GM21515 (cell line): ENCODE measurements at regions not wholly inside any gene's neighbourhood (a gene's known extent, or its start where the extent isn't known, plus 50 kb on each side); places are given as distances from the start of the nearest gene placed in this dataset.

Source experiments
- ATAC-seq: cut with Tn5 transposase; IDR thresholded peaks from one replicate; pipeline ENCODE4 v1.9.1; 2021; ENCODE audit not compliant: unreplicated experiment

DNA sequence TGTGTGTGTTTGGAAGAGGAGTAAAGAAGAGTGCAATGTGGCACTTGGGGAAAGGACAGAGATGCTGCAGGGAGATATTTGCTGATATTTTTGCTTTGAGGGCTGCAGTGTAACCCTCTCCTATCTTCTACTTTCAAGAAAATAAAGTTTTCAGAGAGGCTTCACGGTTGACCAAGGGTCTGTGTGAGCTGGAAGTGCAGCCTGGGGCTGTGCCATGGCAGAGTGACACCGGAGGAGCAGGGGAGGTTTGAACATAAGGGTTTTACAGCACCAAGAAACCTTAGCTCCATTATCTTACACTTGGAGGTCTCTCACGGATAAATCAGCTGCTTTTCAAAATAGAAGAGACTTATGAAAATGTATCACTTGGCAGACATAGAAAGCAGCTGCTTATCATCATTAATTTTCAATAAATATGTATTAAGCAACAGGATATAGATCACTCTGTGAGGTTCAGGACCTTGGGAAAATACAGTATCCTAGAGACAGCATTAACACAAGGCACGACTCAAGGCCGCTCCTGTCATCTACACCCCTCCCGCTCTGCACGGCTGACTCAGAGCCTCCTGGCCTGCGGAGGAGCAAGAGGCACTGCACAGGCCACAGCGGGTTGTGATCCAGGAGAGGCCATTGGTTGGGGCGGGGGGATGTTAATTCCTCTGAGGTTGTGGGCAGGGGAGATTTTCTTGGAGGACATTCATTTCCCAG is 127.8 kb downstream of the COPS8 start:
- ATAC-seq, result no peak

DNA sequence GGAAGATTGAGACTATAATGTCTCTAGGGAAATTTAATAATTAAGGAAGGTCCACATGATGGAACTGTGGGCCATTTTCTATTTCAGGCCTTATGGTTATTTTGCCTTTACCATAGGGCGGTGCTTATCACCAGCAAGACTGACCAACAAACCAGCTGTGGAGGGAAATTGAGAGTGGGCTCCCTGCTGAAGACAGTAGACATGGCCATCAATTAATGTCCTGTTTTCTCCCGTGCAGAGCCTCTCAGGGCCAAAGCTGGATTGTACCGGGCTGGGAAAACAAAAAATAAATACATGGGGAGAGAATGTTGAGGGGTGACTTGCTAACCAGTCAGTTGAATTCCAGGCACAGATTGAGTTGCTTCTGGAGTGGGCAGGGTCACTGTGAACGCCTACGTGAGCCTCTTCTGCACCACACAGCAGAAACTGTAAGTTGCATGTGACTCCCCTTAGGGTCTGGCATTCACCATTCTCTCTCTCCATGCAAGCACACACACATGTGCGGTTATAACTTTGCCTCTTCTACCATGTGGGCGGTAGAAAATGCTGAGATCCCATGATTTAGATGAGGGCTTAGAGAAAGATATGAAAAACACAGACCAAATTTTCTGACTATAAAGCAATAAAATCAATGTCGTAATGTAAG is 128.5 kb downstream of the COPS8 start:
- ATAC-seq, result no peak

DNA sequence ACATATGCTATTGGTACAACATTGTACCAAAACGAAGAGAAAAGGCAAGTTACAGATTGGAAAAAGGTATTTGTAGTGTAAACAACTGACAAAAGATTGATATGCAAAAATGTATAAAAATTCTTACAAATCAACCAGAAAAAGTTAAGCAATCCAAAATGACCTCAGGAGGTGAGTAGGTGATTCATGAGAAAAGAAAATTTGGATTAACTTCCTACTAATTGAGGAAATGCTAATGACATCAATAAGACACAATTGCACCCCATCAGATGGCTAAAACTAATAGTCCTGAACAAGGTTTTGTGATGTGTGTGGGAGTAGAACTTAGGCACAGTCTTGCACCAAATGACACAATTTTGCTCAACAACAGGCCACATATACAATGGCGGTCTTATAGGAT is 129.3 kb downstream of the COPS8 start:
- no peak for ATAC-seq

DNA sequence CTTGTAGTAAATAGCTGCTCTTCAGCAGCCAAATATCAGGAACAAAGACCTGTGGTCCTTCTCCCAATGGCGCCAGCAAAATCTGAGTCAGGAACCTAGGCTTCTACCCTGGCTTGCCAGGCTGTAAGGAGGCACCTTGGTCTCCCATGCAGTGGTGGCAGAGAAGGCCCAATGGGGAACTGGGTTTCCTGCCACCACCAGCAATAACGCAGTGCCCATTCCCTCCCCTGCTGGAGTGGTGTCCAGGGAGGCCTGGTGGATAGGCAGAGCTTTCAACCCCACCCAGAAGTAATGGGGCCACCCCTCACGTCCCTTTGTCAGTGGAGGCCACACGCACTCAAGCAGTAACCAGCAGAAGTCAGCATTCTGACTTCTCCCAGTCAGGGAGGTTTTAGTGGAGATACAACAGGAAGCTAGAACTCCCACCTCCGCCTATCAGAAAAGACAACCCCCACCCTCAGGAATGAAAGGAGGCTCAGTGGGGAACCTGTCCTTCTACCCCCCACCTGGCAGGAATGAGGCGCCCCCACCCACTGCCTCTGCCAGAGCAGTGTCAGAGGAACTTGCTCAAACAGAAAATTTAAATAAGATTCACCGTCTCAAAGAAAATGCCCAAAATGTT is 132.4 kb downstream of the COPS8 start:
- no peak for ATAC-seq

DNA sequence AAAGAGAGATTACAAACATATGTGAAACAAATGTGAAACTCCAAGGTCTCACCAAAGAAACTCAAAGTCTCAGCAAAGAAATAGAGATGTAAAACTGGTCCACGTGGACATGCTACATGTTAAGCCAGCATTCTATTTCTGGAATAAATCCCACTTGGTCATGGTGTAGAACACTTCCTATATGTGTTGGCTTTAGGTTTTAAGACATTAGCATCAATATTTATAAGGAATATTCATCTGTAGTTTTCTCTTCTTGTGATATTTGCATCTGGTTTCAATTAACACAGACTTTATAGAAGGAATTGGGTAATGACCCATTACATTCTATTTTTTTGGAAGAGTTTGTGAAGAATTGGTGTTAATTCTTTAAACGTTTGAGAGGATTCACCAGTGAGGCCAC is 133.1 kb downstream of the COPS8 start:
- ATAC-seq, result no peak

DNA sequence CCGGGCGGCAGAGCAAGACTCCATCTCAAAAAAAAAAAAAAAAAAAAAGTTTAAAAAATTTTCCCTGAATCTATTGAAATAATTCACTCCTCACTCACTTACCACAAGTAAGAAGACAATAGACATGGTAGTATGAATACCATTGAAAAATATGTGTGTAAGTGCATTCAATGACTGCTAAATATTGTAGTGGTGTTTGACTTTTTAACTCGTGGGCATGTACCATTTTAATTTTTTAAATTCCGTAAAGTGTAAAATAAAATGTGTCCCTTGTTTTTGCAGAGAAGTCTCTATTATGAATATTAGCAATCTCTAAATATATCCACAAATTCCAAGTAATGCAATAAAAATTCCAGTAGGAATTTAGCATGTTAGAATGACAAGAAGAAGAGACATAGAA is 134.1 kb downstream of the COPS8 start:
- no peak for ATAC-seq

DNA sequence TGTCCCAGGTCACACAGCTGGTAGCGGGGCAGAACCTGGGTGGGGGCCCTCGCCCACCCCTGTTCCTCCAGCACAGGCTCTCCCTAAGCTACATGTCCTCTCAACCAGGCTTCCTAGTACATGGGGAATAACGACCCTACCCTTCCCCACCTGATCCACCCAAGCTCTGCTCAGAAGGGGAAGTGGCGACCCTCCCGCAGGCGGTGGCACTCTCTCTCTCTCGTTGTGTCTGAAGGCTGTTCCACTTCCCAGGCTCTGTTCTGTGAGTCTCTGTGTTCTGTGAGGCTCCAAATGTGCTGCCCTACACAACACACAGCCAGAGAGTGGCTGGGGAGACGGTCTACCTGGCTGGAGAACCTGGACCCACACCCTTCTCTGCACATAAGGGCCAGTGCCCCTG is 135.8 kb downstream of the COPS8 start:
- no peak for ATAC-seq

DNA sequence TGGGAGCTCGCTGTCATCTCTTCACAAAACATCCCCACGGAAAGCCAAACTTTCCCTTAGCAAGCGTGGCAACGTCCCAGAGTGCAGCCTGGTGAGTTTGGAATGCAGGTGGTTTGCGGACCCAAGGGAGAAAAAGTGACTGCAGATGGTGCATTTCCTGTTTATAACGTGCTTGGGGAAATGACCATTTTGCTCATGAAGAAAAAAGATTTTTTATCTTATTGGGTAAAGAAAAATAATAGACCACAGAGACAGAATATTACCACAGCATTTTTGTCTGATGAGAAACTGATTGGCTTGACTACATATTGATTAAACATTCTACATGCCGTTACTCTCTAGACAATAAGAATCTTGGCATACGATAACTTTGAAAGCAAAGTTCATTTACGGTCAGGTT is 136.5 kb downstream of the COPS8 start:
- no peak for ATAC-seq

DNA sequence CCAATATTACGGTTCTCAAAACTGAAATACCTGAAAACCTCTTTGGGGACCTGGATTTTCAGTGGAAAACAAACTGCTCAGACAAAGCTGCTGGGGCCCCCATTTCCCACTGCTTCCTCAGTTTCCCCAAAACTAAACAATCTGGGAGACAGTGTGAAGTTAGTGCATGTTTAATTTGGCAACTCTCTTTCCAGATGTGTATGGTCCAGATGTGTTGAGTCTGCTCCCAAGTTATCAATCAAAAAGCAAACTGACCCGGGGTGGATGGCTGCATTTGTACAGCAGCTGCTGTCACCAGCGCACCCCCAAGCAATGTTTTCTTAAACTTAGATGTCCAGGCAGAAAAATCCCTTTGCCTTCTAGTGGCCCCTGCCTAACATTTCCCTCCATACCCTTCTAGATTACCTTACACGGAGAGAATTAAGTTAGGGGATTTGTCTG is 136.9 kb downstream of the COPS8 start:
- ATAC-seq, result no peak

DNA sequence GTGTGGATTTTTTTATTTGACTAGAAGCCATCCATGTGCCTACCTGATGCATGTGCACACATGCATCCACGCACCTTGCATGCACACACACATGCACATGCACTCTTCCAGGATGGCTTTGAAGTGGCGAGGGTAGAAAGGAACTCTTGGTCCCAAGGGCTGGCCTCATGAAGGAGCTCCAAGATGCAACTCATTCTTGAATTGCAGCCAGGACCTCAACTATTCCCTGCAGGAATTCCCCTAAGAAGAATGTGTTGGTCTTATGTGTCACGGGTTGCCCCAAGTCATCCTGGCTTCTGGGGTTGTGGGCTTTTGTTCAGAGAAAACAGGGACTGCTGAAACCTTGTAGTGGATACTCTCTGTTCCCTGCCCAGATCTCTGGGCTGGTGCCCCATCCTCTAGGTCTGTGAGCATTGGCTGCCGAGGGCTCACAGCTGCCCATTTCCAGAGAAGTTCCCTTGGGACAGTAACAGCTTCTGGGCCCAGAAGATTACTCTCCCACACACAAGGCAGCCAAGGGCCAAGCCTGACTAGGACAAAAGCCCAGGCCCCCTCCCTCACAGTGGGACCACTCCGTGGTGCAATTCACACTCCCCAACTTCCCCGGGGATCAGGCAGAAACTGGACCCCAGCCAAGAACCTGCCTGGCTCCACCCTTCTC is 137.6 kb downstream of the COPS8 start:
- ATAC-seq, result no peak

DNA sequence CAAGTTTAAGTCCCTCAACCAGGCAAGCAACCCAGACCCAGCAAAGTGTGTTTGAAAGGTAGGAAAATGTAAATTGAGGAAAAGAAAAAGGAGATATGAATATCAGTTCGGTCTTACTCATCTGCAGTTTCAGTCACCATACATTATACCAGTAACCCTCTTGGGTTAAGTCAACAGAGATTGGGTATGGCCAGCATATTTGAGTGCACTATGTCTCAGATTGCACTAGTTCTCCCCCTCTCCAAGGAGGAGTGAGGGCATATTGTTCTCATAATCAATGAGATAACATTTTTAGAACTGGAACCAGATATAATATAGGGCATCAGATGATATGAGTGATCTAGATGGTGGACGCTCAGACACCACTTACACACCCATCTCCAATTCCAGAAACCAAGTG is 141.5 kb downstream of the COPS8 start:
- ATAC-seq, result no peak

DNA sequence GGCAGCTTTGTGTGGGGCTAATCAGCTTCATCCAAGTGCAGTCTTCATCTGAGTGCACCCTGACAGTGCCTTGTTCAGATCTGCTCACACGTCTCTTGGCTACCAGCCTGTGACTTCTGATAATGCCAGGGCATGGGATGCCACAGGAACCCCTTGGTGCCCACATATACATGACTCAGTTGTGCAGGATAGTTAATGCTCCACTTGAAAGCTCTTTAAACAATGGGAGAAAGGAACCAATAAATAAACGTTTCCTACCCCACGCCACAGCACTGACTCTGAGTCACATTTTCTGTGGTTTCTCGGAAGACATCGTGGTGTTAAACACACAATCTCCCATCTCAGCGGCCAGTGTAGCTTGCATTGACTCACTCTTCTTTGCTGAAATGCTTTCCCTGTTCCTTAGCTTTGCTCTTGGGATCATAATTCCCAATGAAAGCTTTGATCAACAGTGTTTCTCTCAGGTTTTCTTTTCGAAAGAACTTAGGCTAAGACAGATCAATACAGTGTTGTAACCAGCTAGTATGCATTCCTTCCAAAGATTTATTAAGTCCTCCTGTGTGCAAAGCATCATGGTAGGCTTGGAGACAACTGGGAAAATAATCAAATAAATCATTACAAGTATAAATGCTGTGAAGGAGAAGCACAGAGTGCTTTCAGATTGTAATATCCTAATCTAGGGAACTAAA is 142.0 kb downstream of the COPS8 start:
- ATAC-seq, result no peak

DNA sequence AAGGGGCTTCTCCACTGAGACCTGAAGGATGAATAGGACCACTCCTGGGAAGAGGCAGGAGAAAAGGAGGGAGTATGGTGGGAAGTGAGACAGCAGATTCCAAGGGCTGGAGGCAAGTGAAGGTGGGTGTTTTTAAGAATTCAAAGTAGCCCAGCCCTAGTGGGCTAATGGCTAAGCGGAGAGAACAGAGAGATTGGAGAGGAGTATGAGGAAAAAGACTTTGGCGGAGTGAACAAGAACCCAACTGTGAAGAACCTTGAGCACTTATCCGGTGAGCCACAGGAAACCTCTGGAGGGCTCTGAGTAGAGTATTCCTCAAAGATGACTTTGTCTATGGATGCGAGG is 142.6 kb downstream of the COPS8 start:
- ATAC-seq, result no peak

DNA sequence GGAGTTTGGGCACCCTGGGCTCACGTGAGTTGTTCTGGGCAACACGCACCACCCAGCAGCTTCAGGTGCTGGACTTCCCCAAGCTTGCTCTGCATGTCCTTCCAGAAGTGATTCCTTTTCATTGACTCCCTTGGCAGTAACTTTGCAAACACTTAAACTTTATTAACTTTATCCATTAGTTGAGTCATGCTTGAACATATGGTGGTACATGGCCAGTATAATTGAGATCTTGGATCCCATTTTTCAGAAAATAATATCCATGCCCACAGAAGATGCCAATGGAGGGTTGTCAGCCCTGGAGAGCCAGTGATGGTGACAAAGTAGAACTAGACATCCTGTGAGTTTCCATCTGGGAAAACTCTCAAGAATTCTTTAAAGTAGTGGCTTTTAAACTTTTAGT is 144.2 kb downstream of the COPS8 start:
- ATAC-seq, result no peak

DNA sequence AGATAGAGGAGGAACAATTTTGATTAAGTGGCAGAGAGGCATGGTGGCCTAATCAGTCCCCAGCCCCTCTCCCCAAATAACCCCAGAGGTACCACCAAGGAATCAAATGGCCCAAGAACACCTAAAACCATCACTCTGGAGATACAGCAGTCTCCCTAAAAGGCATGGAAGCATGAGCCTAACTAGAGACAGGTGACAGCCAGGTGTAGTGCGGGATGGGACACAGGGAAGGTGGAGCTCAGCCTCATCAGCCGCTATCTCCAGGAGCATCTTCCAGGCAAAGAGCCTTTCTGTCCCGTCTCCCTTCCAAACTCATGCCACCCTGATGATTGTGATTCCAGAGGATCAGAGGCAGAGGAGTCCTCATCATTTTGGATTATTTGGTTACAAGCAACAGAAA is 144.7 kb downstream of the COPS8 start:
- no peak for ATAC-seq

DNA sequence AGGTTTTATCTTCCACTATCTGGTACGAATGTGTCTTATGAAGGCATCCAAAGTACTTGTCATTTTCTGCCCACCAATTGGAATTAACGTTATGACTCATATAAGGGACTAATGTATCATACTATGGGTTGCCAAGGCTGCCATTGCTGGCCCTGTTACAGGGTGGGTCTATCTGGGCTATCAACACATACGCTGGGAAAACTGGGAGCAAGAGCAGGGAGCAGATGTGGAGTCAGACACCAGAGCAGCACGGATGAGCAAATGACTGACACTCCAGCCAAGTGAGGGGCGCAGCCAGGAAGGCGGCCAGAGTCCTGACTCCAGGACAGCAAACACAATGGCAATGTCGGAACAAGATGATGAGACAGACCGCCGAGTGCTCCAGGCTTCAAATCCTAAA is 145.9 kb downstream of the COPS8 start:
- ATAC-seq, result no peak

DNA sequence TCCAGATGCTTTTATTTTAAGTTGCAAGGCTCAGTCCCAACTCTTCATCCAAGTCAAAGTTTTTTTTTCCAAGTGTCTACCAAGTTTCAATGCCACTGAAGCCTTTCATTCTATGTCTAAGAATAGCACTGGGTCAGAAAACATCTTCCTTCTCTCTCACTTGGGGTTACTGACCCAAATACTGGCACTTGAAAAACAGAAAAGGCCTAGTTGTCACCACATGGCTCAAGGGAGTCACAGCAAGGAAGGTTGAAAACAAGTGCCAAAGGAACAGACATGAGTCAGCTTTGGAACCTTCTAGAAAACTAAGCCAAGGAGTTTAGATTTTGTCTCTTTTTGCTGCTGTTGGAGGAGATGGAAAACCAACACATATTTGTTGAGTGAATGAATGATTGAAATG is 146.5 kb downstream of the COPS8 start:
- no peak for ATAC-seq

DNA sequence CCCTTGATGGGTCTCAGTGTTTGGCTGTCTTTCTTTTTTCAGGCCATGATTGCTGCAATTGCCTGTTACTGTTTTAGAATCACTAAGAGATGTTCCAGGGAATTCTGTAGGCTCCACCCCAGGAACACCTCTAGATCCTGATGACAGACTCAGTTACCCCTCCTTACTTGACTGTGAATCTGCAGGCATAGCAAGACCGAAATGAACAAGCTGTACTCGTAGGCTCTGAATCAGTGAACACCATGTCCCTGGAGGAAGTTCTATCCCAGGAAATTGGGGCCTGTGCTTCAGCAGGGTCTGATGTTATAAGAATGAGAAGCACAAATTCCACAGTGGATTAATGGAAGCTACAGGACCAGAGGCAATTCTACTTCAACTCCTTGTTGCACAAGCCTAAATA is 148.6 kb downstream of the COPS8 start:
- ATAC-seq, result no peak

DNA sequence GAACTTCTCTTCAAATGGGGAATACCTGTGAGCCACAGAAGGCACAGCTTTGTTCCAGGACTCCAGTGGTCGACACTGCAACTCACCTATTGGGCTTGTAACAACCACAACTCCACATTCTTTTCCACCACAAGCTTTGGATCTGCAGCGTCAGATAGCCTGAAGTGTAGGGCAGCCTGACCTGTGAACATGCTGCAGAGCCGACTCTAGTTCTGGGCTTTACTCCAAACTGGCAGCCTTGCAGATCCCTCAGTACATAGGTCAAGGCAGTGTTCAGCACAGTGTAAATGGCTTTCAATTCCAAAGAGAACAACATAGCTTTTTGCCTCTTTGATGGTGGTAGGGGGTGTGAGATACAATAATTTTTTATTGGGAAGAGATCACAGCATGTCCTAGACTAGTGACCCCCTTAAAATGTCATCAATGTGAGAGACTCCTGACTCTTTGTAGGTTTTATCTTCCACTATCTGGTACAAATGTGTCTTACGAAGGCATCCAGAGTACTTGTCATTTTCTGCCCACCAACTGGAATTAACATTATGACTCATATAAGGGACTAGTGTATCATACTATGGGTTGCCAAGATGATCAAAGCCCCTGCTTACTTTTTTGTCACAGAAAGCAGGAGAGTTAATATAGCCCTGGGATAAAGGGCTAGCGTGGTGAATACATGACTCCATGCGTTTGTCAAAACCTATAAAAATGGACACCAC is 149.8 kb downstream of the COPS8 start:
- no peak for ATAC-seq

DNA sequence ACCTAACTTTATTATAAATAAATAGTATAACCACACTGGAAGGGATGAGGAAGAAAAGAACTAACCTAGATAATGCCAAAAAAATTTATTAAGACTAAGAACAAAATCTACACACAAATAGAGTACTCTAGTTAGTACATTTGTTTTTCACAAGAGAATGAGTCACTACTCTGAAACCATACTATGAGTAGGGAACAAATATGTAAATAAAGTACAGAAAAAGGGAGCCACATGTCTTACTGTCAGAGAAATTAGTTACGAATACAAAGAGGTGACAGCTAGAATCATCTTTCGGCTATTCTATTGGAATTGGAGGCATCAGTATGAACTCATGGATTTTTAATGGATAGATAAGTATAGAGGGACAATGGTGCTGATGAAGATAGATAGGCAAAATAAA is 150.5 kb downstream of the COPS8 start:
- no peak for ATAC-seq

DNA sequence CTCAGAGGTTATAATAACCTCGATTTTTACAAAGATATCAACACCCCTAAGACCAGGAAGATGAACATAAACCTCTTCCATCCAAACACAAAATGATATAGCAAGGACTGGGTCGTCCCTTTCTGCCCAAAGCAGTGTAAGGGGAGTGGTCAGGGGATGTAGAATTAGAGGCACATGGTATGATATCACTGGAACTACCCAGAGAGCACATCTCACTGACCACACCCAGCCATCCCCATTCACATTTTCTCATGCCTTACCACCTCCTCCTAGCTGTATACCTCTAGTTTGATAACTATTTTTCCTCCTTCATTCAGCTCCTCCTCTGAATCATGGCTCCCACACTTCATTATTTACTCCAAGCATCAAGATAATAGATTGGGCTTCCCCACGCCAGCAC is 152.6 kb downstream of the COPS8 start:
- ATAC-seq, result no peak
